C4-2B (cell line): ENCODE measurements at regions not wholly inside any gene's neighbourhood (a gene's known extent, or its start where the extent isn't known, plus 50 kb on each side); places are given as distances from the start of the nearest gene placed in this dataset.

Source experiments
- ZFX ChIP-seq: fragments of 450-650 bp; IDR thresholded peaks from 2 replicates; pipeline ENCODE4 v1.6.1; 2017
- TF ChIP-seq, protein P1 (sequence below): fragments of 450-650 bp; conservative IDR thresholded peaks from 2 replicates; pipeline ENCODE4 v1.5.1; 2017; ENCODE audit warnings: mild to moderate bottlenecking

DNA sequence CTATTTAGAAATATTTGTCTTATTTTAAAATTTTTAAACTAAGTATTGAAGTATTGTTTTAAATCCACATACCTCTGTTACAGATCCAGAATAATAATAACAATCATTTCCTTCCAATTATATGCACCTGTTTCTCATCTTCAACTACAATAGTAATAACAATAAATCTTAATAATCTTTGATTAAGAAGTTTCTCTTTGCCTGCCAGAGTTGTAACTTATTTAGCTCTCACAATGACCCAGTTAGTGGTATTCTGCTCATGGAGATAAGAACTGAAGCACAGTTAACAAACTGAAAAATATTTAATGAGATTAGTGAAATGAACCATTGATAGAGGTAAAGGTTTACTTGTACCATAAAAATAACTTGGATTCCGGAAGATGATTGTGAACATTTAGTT lies 796.3 kb downstream of the LUZP2 start:
- TF ChIP-seq, protein P1, sequence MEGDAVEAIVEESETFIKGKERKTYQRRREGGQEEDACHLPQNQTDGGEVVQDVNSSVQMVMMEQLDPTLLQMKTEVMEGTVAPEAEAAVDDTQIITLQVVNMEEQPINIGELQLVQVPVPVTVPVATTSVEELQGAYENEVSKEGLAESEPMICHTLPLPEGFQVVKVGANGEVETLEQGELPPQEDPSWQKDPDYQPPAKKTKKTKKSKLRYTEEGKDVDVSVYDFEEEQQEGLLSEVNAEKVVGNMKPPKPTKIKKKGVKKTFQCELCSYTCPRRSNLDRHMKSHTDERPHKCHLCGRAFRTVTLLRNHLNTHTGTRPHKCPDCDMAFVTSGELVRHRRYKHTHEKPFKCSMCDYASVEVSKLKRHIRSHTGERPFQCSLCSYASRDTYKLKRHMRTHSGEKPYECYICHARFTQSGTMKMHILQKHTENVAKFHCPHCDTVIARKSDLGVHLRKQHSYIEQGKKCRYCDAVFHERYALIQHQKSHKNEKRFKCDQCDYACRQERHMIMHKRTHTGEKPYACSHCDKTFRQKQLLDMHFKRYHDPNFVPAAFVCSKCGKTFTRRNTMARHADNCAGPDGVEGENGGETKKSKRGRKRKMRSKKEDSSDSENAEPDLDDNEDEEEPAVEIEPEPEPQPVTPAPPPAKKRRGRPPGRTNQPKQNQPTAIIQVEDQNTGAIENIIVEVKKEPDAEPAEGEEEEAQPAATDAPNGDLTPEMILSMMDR, result no peak
- no peak for TF ChIP-seq ZFX
